ENCODE measurements at regions not wholly inside any gene's neighbourhood (a gene's known extent, or its start where the extent isn't known, plus 50 kb on each side); places are given as distances from the start of the nearest gene placed in this dataset.

DNA sequence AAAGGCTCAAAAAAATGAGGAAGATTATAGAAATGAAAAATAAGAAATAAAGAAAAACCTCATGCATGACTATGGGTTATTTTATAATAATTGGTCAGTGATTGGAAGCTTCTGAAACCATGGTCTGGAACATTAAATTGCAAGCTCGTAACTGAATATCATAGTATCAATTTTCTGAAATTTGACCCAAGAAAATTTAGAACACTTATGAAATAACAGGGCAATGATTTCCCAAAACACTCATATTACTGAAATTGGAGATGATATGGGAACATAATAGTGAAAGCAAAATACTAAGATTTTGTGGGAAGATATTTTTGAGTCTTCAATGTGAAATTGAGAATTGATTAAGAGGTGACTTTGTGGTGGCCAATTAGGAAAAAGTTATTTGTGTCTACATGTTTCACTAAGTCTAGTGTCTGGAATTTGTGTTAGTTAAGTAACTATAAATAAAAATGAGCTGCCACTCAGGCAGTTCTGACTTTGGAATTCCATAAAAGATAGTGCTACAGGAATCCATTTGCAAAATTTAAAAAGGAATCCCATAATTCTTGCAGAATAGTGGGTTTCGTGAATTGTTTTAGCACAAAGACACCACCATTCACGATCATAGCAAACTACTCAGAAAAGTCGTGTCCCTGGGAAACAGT lies 603.0 kb downstream of the LMO7 start:
- Histone ChIP-seq H3K27me3 (ENCODE audit: control insufficient read depth in 1 of 2, insufficient read depth in 2 of 2, low read length in 2 of 2) (no peaks in the 10 kb centered on the region), H3K27ac (ENCODE audit: low read depth in 1 of 2, low read length in 2 of 2) (no peak overlapping the region), H3K4me1 (ENCODE audit: insufficient read depth, low read length) (no peaks in the 10 kb centered on the region), H3K9me3 (ENCODE audit: control insufficient read depth in 1 of 2, insufficient read depth in 1 of 2, low read length in 2 of 2) (no peaks in the 10 kb centered on the region), H3K36me3 (ENCODE audit: insufficient read depth, low read length) (no peaks in the 10 kb centered on the region), H3K4me3 (ENCODE audit: low read length) (no peak overlapping the region)
- intact Hi-C loops (cut with DNase I, micrococcal nuclease) = no loop called here
- CTCF ChIA-PET = interaction anchor here (0.6 kb wide), 1 partner anchor 41 kb away, joined by 3 read pairs; no protein-coding TSS in a partner anchor
- peaks cover 4% of the 10 kb centered on the region for H3K27me3 Mint-ChIP-seq
- H3K36me3 Mint-ChIP-seq (ENCODE audit: low read depth) = no peaks in the 10 kb centered on the region
- DNase-seq (no peak), ATAC-seq (ENCODE audit: poor library complexity) (no peak)
- TF ChIP-seq, protein P1, sequence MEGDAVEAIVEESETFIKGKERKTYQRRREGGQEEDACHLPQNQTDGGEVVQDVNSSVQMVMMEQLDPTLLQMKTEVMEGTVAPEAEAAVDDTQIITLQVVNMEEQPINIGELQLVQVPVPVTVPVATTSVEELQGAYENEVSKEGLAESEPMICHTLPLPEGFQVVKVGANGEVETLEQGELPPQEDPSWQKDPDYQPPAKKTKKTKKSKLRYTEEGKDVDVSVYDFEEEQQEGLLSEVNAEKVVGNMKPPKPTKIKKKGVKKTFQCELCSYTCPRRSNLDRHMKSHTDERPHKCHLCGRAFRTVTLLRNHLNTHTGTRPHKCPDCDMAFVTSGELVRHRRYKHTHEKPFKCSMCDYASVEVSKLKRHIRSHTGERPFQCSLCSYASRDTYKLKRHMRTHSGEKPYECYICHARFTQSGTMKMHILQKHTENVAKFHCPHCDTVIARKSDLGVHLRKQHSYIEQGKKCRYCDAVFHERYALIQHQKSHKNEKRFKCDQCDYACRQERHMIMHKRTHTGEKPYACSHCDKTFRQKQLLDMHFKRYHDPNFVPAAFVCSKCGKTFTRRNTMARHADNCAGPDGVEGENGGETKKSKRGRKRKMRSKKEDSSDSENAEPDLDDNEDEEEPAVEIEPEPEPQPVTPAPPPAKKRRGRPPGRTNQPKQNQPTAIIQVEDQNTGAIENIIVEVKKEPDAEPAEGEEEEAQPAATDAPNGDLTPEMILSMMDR (IDR thresholded peaks at IDR 0.05) = no peak
- POLR2A ChIA-PET = no interaction called here
- no peak overlapping the region for H3K27ac Mint-ChIP-seq
- no peaks in the 10 kb centered on the region for H3K4me1 Mint-ChIP-seq (ENCODE audit: low read depth)
- H3K9me3 Mint-ChIP-seq = no peaks in the 10 kb centered on the region
- H3K4me3 Mint-ChIP-seq = no peak overlapping the region

- no peak overlapping the region for H3K4me3 ChIP-seq (ENCODE audit: low read length)
- H3K36me3 ChIP-seq (ENCODE audit: insufficient read depth, low read length) = no peaks in the 10 kb centered on the region
- CTCF ChIA-PET = interaction anchor here (1.1 kb wide), 1 partner anchor 34 kb away, joined by 3 read pairs; no protein-coding TSS in a partner anchor
- H3K4me1 ChIP-seq (ENCODE audit: insufficient read depth, low read length) = no peaks in the 10 kb centered on the region
- no peak overlapping the region for H3K4me3 Mint-ChIP-seq
- no peaks in the 10 kb centered on the region for H3K27me3 Mint-ChIP-seq
- H3K27me3 ChIP-seq (ENCODE audit: control insufficient read depth in 1 of 2, insufficient read depth in 2 of 2, low read length in 2 of 2) = no peaks in the 10 kb centered on the region
- no peaks in the 10 kb centered on the region for H3K4me1 Mint-ChIP-seq (ENCODE audit: low read depth)
- no peak overlapping the region for H3K27ac ChIP-seq (ENCODE audit: low read depth in 1 of 2, low read length in 2 of 2)
- TF ChIP-seq, protein P1 (IDR thresholded peaks at IDR 0.05) = no peak
- ATAC-seq (ENCODE audit: poor library complexity) = no peak
- H3K9me3 ChIP-seq (ENCODE audit: control insufficient read depth in 1 of 2, insufficient read depth in 1 of 2, low read length in 2 of 2) = peaks cover 0 to 3% of the 10 kb centered on the region in 2 experiments
- no peaks in the 10 kb centered on the region for H3K9me3 Mint-ChIP-seq
- no peak for DNase-seq
- POLR2A ChIA-PET = no interaction called here
- H3K27ac Mint-ChIP-seq = no peak overlapping the region
- intact Hi-C loops (cut with DNase I, micrococcal nuclease) = no loop called here
- H3K36me3 Mint-ChIP-seq (ENCODE audit: low read depth) = no peaks in the 10 kb centered on the region
These were observed 595.5 kb downstream of the LMO7 start for GRCh38 chr13:76231522-76232167.

- Mint-ChIP-seq H3K27me3 (no peaks in the 10 kb centered on the region), H3K36me3 (ENCODE audit: low read depth) (no peaks in the 10 kb centered on the region), H3K27ac (no peak overlapping the region), H3K4me3 (no peak overlapping the region), H3K4me1 (ENCODE audit: low read depth) (no peaks in the 10 kb centered on the region), H3K9me3 (no peaks in the 10 kb centered on the region)
- CTCF ChIA-PET = no interaction called here
- Histone ChIP-seq H3K36me3 (ENCODE audit: insufficient read depth, low read length) (no peaks in the 10 kb centered on the region), H3K27me3 (ENCODE audit: control insufficient read depth in 1 of 2, insufficient read depth in 2 of 2, low read length in 2 of 2) (no peaks in the 10 kb centered on the region), H3K9me3 (ENCODE audit: control insufficient read depth in 1 of 2, insufficient read depth in 1 of 2, low read length in 2 of 2) (peaks cover 0 to 3% of the 10 kb centered on the region in 2 experiments), H3K27ac (ENCODE audit: low read depth in 1 of 2, low read length in 2 of 2) (no peak overlapping the region), H3K4me3 (ENCODE audit: low read length) (no peak overlapping the region), H3K4me1 (ENCODE audit: insufficient read depth, low read length) (no peaks in the 10 kb centered on the region)
- no peak for ATAC-seq (ENCODE audit: poor library complexity)
- TF ChIP-seq, protein P1 (IDR thresholded peaks at IDR 0.05) = no peak
- intact Hi-C loops (cut with DNase I, micrococcal nuclease) = no loop called here
- no peak for DNase-seq
- POLR2A ChIA-PET = no interaction called here
These were observed 593.2 kb downstream of the LMO7 start for GRCh38 chr13:76229281-76229680.
